Esophagus squamous epithelium (tissue), 5 donors: ENCODE measurements at regions not wholly inside any gene's neighbourhood (a gene's known extent, or its start where the extent isn't known, plus 50 kb on each side); places are given as distances from the start of the nearest gene placed in this dataset.

Experiments used
- DNase-seq: peaks from one replicate; lab custom pipeline; 2025; lab: John Stamatoyannopoulos, UW
- H3K27ac ChIP-seq, 4 donors: fragments of 200-600 bp; sonication (generic); one replicate each; pipeline ENCODE4 v1.5.1; 2016 to 2019; ENCODE audit warnings: mild to moderate bottlenecking in 1 of 4
- H3K27me3 ChIP-seq, 4 donors: fragments of 200-600 bp; sonication (generic); 1 replicate in 3 of 4; 2 replicates in 1 of 4; pipeline versions ENCODE4 v1.5.1 to v1.6.0; 2017 to 2021; ENCODE audit warnings: antibody characterized with exemption in 1 of 4
- H3K36me3 ChIP-seq, 3 donors: fragments of 200-600 bp; sonication (generic); one replicate each; pipeline ENCODE4 v1.5.1; 2016 to 2019
- H3K4me1 ChIP-seq, 3 donors: fragments of 200-600 bp; sonication (generic); one replicate each; pipeline ENCODE4 v1.5.1; 2017 to 2019
- H3K4me3 ChIP-seq, 4 donors: fragments of 200-600 bp; sonication (generic); 1 replicate in 3 of 4; 2 replicates in 1 of 4; pipeline ENCODE4 v1.5.1; 2016 to 2019; ENCODE audit warnings: mild to moderate bottlenecking in 2 of 4, moderate library complexity in 1 of 4
- H3K9me3 ChIP-seq, 3 donors: fragments of 200-600 bp; sonication (generic); one replicate each; pipeline ENCODE4 v1.5.1; 2016 to 2019
- POLR2A ChIP-seq, 4 donors: fragments of 450-650 bp; IDR thresholded peaks; one replicate each; pipeline ENCODE4 v1.6.1; 2017; ENCODE audit warnings: antibody characterized with exemption in 4 of 4, mild to moderate bottlenecking in 4 of 4, moderate library complexity in 3 of 4
- WGBS, 2 donors: methylation state at CpG; one replicate each; pipeline ENCODE4 v1.1.5; 2018; 5-methylcytosine and 5-hydroxymethylcytosine counted together
- intact Hi-C: fragments of 100-400 bp; cut with DNase I; formaldehyde crosslinking; loops from one replicate; pipeline ENCODE4 v1.15.0; 2022
- TF ChIP-seq, protein P1 (sequence below), 6 experiments: fragments of 450-650 bp in 4 of 6; fragments of 200-600 bp in 2 of 6; sonication (generic) in 2 of 6; IDR thresholded peaks; one replicate each; pipeline ENCODE4 v1.5.1; 2016 to 2019; ENCODE audit warnings: antibody characterized with exemption in 6 of 6, mild to moderate bottlenecking in 4 of 6, moderate library complexity in 4 of 6
- donor health status: DM: yes; HTN: yes; CAD: no.

DNA sequence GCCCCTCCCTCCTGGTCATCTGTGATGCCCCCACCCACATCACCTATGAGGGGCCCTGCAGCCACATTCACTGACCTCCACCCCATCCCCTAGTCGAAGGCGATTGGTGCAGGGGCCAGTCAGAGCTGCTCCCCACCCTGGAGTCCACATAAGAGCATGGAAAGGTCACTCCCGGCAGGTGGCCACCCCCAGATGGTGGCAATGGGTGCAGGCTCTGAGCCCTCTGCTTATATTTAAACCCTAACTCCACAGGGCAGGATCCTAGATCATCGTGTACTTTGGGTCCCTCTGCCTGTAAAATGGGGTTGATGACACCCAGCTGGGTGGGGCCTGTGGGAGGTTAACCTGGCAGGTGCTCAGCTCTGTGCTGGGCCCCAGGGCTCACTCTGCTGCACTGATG lies 186.8 kb upstream of the C1orf174 start:
- peaks cover 0 to 10% (median 6%) of the 10 kb centered on the region in 3 donors for H3K9me3 ChIP-seq
- TF ChIP-seq POLR2A (IDR thresholded peaks at IDR 0.05): no peak
- peaks cover 0 to 11% (median 0%) of the 10 kb centered on the region in 4 donors for H3K27me3 ChIP-seq
- DNase-seq: no peak
- H3K4me1 ChIP-seq: peaks cover 0 to 7% (median 0%) of the 10 kb centered on the region in 3 donors
- intact Hi-C loops: no loop called here
- 81% methylated on average over 3 of the region's 4 CpGs; no CpG with 5 or more reads in 1 of the 2 donors for WGBS, 2 donors
- no peaks in the 10 kb centered on the region for H3K36me3 ChIP-seq
- no peak overlapping the region for H3K4me3 ChIP-seq
- H3K27ac ChIP-seq: no peak overlapping the region

DNA sequence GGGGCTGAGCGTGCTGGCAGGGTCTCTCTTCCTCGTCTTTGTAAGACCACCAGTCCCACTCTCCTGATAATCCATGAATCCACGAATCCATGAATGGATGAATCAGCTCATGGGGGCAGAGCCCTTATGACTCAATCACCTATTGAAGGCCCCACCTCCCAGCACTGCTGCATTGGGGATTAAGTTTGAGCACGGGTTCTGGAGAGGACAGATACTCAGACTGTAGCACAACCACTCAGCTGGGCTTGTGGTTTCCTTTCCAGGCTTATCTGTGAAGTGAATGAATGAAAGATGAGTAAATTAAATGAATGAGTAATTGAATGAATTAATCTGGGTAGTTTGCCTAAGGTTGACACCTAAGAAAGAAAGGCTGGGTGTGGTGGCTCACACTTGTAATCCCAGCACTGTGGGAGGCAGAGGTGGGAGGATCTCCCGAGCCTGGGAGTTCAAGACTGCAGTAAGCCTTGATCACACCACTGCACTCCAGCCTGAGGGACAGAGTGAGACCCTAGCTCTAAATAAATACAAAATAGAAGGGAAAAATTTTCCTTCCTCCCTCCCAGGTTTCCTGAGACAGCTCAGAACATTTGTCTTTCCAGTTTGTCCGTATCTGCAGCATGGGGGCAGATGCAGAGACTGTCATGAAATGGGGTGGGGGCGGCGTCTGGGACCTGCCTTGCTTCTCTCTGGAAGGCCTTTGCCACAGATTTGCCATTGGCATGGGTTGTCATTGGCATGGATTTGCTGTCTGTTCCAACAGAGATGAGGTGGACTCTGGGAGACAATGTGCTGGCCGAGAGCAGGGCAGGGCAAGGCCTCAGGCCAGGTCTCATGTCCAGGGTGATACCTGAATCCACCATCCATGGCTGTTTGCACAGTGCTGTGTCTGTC lies 187.7 kb upstream of the C1orf174 start:
- Histone ChIP-seq H3K4me3 (no peak overlapping the region), H3K36me3 (no peaks in the 10 kb centered on the region), H3K27ac (no peak overlapping the region), H3K9me3 (peaks cover 0 to 13% (median 6%) of the 10 kb centered on the region in 3 donors), H3K4me1 (peaks cover 0 to 7% (median 0%) of the 10 kb centered on the region in 3 donors), H3K27me3 (peaks cover 0 to 5% (median 0%) of the 10 kb centered on the region in 4 donors)
- intact Hi-C loops: no loop called here
- TF ChIP-seq POLR2A (IDR thresholded peaks at IDR 0.05): no peak
- TF ChIP-seq, protein P1, sequence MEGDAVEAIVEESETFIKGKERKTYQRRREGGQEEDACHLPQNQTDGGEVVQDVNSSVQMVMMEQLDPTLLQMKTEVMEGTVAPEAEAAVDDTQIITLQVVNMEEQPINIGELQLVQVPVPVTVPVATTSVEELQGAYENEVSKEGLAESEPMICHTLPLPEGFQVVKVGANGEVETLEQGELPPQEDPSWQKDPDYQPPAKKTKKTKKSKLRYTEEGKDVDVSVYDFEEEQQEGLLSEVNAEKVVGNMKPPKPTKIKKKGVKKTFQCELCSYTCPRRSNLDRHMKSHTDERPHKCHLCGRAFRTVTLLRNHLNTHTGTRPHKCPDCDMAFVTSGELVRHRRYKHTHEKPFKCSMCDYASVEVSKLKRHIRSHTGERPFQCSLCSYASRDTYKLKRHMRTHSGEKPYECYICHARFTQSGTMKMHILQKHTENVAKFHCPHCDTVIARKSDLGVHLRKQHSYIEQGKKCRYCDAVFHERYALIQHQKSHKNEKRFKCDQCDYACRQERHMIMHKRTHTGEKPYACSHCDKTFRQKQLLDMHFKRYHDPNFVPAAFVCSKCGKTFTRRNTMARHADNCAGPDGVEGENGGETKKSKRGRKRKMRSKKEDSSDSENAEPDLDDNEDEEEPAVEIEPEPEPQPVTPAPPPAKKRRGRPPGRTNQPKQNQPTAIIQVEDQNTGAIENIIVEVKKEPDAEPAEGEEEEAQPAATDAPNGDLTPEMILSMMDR (IDR thresholded peaks at IDR 0.05): no peak
- DNase-seq: no peak
- WGBS, 2 donors: 57 to 71% methylated on average over 6 to 8 of the region's 9 CpGs

- DNase-seq: no peak
- Histone ChIP-seq H3K27me3 (peaks cover 0 to 5% (median 0%) of the 10 kb centered on the region in 4 donors), H3K9me3 (peaks cover 0 to 13% (median 6%) of the 10 kb centered on the region in 3 donors), H3K4me3 (no peak overlapping the region), H3K36me3 (no peaks in the 10 kb centered on the region), H3K27ac (no peak overlapping the region), H3K4me1 (peaks cover 0 to 3% (median 0%) of the 10 kb centered on the region in 3 donors)
- intact Hi-C loops: no loop called here
- no peak for TF ChIP-seq POLR2A (IDR thresholded peaks at IDR 0.05)
- TF ChIP-seq, protein P1 (IDR thresholded peaks at IDR 0.05): no peak
- WGBS, 2 donors: 78 to 85% methylated on average over 7 to 11 of the region's 15 CpGs
Observed at GRCh38 chr1:4088676-4089075, 188.6 kb upstream of the C1orf174 start.

- TF ChIP-seq, protein P1 (IDR thresholded peaks at IDR 0.05): no peak
- TF ChIP-seq POLR2A (IDR thresholded peaks at IDR 0.05): no peak
- no peak for DNase-seq
- no peaks in the 10 kb centered on the region for H3K4me1 ChIP-seq
- WGBS, 2 donors: 79 to 88% methylated on average over 7 to 13 of the region's 15 CpGs
- peaks cover 0 to 5% (median 0%) of the 10 kb centered on the region in 4 donors for H3K27me3 ChIP-seq
- intact Hi-C loops: no loop called here
- no peaks in the 10 kb centered on the region for H3K36me3 ChIP-seq
- no peak overlapping the region for H3K27ac ChIP-seq
- H3K4me3 ChIP-seq: no peak overlapping the region
- peaks cover 0 to 13% (median 6%) of the 10 kb centered on the region in 3 donors for H3K9me3 ChIP-seq
Observed at GRCh38 chr1:4089421-4090175, 189.5 kb upstream of the C1orf174 start.

DNA sequence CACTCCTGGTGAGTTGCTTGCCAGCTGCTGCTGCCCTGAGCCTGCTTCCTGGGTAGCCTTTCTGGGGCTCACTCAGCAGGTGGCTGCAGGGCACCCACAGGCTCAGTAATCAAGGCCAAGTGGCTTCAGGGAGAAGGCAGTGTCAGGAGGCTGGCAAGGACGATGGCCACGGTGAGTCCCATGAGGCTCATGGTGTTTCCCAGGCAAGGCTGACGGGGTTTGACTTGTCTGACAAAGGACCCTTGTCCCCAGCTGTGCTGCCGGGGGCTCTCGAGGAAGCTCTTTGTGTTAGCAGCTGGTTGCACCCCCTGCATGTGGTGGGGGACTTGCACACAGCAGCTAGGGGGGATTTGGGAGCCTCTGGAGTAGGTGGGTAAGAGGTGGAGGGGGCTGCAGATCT lies 190.5 kb upstream of the C1orf174 start:
- DNase-seq: no peak
- peaks cover 0 to 5% (median 0%) of the 10 kb centered on the region in 4 donors for H3K27me3 ChIP-seq
- H3K4me1 ChIP-seq: no peaks in the 10 kb centered on the region
- no peak overlapping the region for H3K27ac ChIP-seq
- intact Hi-C loops: no loop called here
- no peak overlapping the region for H3K4me3 ChIP-seq
- H3K9me3 ChIP-seq: peaks cover 0 to 14% (median 6%) of the 10 kb centered on the region in 3 donors
- H3K36me3 ChIP-seq: no peaks in the 10 kb centered on the region
- WGBS, 2 donors: 70 to 80% methylated on average over 1 to 2 of the region's 5 CpGs
- TF ChIP-seq, protein P1 (IDR thresholded peaks at IDR 0.05): no peak
- no peak for TF ChIP-seq POLR2A (IDR thresholded peaks at IDR 0.05)
